ENCODE measurements at regions not wholly inside any gene's neighbourhood (a gene's known extent, or its start where the extent isn't known, plus 50 kb on each side); places are given as distances from the start of the nearest gene placed in this dataset.

DNA sequence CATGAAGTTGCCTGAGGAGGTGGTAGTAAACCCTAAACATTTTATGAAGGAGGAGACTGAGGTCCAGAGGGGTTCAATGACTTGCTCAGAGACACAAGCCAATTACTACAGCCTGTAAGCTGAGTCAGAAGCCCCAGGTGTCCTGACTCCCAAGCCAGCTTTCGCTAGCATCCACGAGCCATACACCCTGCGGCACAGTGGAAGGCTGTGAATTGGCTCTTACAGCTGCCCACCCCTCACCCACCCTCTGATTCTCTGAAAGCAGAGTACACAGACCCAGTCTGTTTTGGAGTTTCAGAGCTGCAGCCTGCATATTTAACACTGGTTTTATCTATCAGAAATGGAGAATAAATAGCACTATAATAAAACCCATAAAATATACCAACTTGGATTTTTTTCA lies 253.4 kb downstream of the IGSF11 start:
- no peak for FAIRE-seq
- Histone ChIP-seq H3K27me3 (ENCODE audit: insufficient read depth, low read length) (no peaks in the 10 kb centered on the region), H3K27ac (ENCODE audit: low read depth, low read length) (no peak overlapping the region), H3K9ac (ENCODE audit: low read length) (no peak overlapping the region), H3K36me3 (ENCODE audit: insufficient read depth, low read length) (no peaks in the 10 kb centered on the region), H3K4me1 (ENCODE audit: insufficient read depth, low read length) (no peaks in the 10 kb centered on the region), H3K79me2 (ENCODE audit: insufficient read depth, low read length) (no peaks in the 10 kb centered on the region), H2AFZ (ENCODE audit: low read depth, low read length) (no peak overlapping the region), H4K20me1 (ENCODE audit: insufficient read depth, low read length) (no peaks in the 10 kb centered on the region), H3K4me3 (ENCODE audit: insufficient read depth, low read depth, low read length) (no peak overlapping the region), H3K9me3 (ENCODE audit: insufficient read depth, low read depth, low read length) (no peaks in the 10 kb centered on the region), H3K4me2 (ENCODE audit: low read length) (no peak overlapping the region)
- TF ChIP-seq EZH2 (IDR thresholded peaks at IDR 0.05; ENCODE audit: insufficient read depth, low read length) (no peak), CTCF (IDR thresholded peaks at IDR 0.05; ENCODE audit: insufficient read depth, low read depth, low read length) (no peak)
- Mint-ChIP-seq H3K27ac (ENCODE audit: unreplicated experiment) (no peak overlapping the region), H3K4me3 (ENCODE audit: unreplicated experiment) (no peak overlapping the region), H3K4me1 (ENCODE audit: low read depth, unreplicated experiment) (peaks cover 24% of the 10 kb centered on the region), H3K27me3 (ENCODE audit: low read depth, unreplicated experiment) (no peaks in the 10 kb centered on the region), H3K36me3 (ENCODE audit: low read depth, unreplicated experiment) (no peaks in the 10 kb centered on the region), H3K9me3 (ENCODE audit: unreplicated experiment) (no peaks in the 10 kb centered on the region)
- DNase-seq (ENCODE audit: low read depth): no peak

GRCh38 chr3:118781839-118782238 lies 252.8 kb downstream of the IGSF11 start:
- no peaks in the 10 kb centered on the region for H4K20me1 ChIP-seq (ENCODE audit: insufficient read depth, low read length)
- H3K36me3 ChIP-seq (ENCODE audit: insufficient read depth, low read length): no peaks in the 10 kb centered on the region
- H3K9me3 ChIP-seq (ENCODE audit: insufficient read depth, low read depth, low read length): no peaks in the 10 kb centered on the region
- Mint-ChIP-seq H3K9me3 (ENCODE audit: unreplicated experiment) (no peaks in the 10 kb centered on the region), H3K36me3 (ENCODE audit: low read depth, unreplicated experiment) (no peaks in the 10 kb centered on the region), H3K4me1 (ENCODE audit: low read depth, unreplicated experiment) (peaks cover 24% of the 10 kb centered on the region), H3K27ac (ENCODE audit: unreplicated experiment) (no peak overlapping the region), H3K4me3 (ENCODE audit: unreplicated experiment) (no peak overlapping the region), H3K27me3 (ENCODE audit: low read depth, unreplicated experiment) (no peaks in the 10 kb centered on the region)
- no peak overlapping the region for H3K4me3 ChIP-seq (ENCODE audit: insufficient read depth, low read depth, low read length)
- H3K4me1 ChIP-seq (ENCODE audit: insufficient read depth, low read length): no peaks in the 10 kb centered on the region
- no peaks in the 10 kb centered on the region for H3K27me3 ChIP-seq (ENCODE audit: insufficient read depth, low read length)
- no peak overlapping the region for H3K4me2 ChIP-seq (ENCODE audit: low read length)
- no peak overlapping the region for H2AFZ ChIP-seq (ENCODE audit: low read depth, low read length)
- no peaks in the 10 kb centered on the region for H3K79me2 ChIP-seq (ENCODE audit: insufficient read depth, low read length)
- FAIRE-seq (no peak), DNase-seq (ENCODE audit: low read depth) (no peak)
- H3K27ac ChIP-seq (ENCODE audit: low read depth, low read length): no peak overlapping the region
- TF ChIP-seq CTCF (IDR thresholded peaks at IDR 0.05; ENCODE audit: insufficient read depth, low read depth, low read length) (no peak), EZH2 (IDR thresholded peaks at IDR 0.05; ENCODE audit: insufficient read depth, low read length) (no peak)
- no peak overlapping the region for H3K9ac ChIP-seq (ENCODE audit: low read length)

GRCh38 chr3:118782755-118783202 lies 251.9 kb downstream of the IGSF11 start:
- no peaks in the 10 kb centered on the region for H3K27me3 ChIP-seq (ENCODE audit: insufficient read depth, low read length)
- FAIRE-seq (no peak), DNase-seq (ENCODE audit: low read depth) (peak; percentile 8)
- H3K36me3 Mint-ChIP-seq (ENCODE audit: low read depth, unreplicated experiment): no peaks in the 10 kb centered on the region
- no peaks in the 10 kb centered on the region for H3K79me2 ChIP-seq (ENCODE audit: insufficient read depth, low read length)
- no peak overlapping the region for H3K9ac ChIP-seq (ENCODE audit: low read length)
- no peaks in the 10 kb centered on the region for H3K27me3 Mint-ChIP-seq (ENCODE audit: low read depth, unreplicated experiment)
- H3K27ac ChIP-seq (ENCODE audit: low read depth, low read length): no peak overlapping the region
- H3K4me3 ChIP-seq (ENCODE audit: insufficient read depth, low read depth, low read length): no peak overlapping the region
- no peaks in the 10 kb centered on the region for H3K36me3 ChIP-seq (ENCODE audit: insufficient read depth, low read length)
- no peak overlapping the region for H3K4me2 ChIP-seq (ENCODE audit: low read length)
- no peaks in the 10 kb centered on the region for H4K20me1 ChIP-seq (ENCODE audit: insufficient read depth, low read length)
- H3K4me1 ChIP-seq (ENCODE audit: insufficient read depth, low read length): no peaks in the 10 kb centered on the region
- no peak overlapping the region for H3K27ac Mint-ChIP-seq (ENCODE audit: unreplicated experiment)
- peaks cover 24% of the 10 kb centered on the region for H3K4me1 Mint-ChIP-seq (ENCODE audit: low read depth, unreplicated experiment)
- H3K9me3 ChIP-seq (ENCODE audit: insufficient read depth, low read depth, low read length): no peaks in the 10 kb centered on the region
- no peak overlapping the region for H3K4me3 Mint-ChIP-seq (ENCODE audit: unreplicated experiment)
- TF ChIP-seq CTCF (IDR thresholded peaks at IDR 0.05; ENCODE audit: insufficient read depth, low read depth, low read length) (no peak), EZH2 (IDR thresholded peaks at IDR 0.05; ENCODE audit: insufficient read depth, low read length) (no peak)
- H2AFZ ChIP-seq (ENCODE audit: low read depth, low read length): no peak overlapping the region
- H3K9me3 Mint-ChIP-seq (ENCODE audit: unreplicated experiment): no peaks in the 10 kb centered on the region

Measured in astrocyte (in vitro differentiated cells and primary cell).